Neural cell (in vitro differentiated cells): ENCODE measurements at regions not wholly inside any gene's neighbourhood (a gene's known extent, or its start where the extent isn't known, plus 50 kb on each side); places are given as distances from the start of the nearest gene placed in this dataset.
A peak's percentile ranks its signal among the peaks of the same experiment; 100 is the strongest.

ENCODE experiments used
- H2AFZ ChIP-seq: fragments of 200-600, 300-800 bp; sonication (generic), shearing (Covaris generic); 2 replicates; pipeline ENCODE4 v1.6.0; 2014; ENCODE audit warnings: low read depth, mild to moderate bottlenecking, antibody characterized with exemption, low read length, moderate library complexity
- H3F3A ChIP-seq: fragments of 200-600 bp; shearing (Covaris generic); 2 replicates; pipeline ENCODE4 v1.6.1; 2016; ENCODE audit warnings: mild to moderate bottlenecking, moderate library complexity, mixed read lengths, antibody characterized with exemption, low read length; ENCODE audit not compliant: insufficient read depth, poor library complexity, severe bottlenecking
- H3K27ac ChIP-seq: fragments of 200-600, 300-800 bp; sonication (generic), shearing (Covaris generic); 2 replicates; pipeline ENCODE4 v1.5.1; 2014; ENCODE audit warnings: mild to moderate bottlenecking, low read length, moderate library complexity
- H3K27me3 ChIP-seq: fragments of 300-800, 200-600 bp; sonication (generic), shearing (Covaris generic); 2 replicates; pipeline ENCODE4 v1.6.0; 2014; ENCODE audit warnings: mild to moderate bottlenecking, low read depth, low read length, moderate library complexity; ENCODE audit not compliant: insufficient read depth
- H3K36me3 ChIP-seq: fragments of 300-800, 200-600 bp; sonication (generic), shearing (Covaris generic); 2 replicates; pipeline ENCODE4 v1.5.1; 2014; ENCODE audit warnings: mild to moderate bottlenecking, antibody characterized with exemption, low read length, moderate library complexity; ENCODE audit not compliant: insufficient read depth
- H3K4me2 ChIP-seq: fragments of 300-800, 200-600 bp; sonication (generic), shearing (Covaris generic); 2 replicates; pipeline ENCODE4 v1.6.0; 2014; ENCODE audit warnings: mild to moderate bottlenecking, low read length
- H3K4me3 ChIP-seq: fragments of 300-800, 200-600 bp; sonication (generic), shearing (Covaris generic); 2 replicates; pipeline ENCODE4 v1.5.1; 2014; ENCODE audit warnings: mild to moderate bottlenecking, low read length, moderate library complexity
- H3K79me2 ChIP-seq: fragments of 200-600 bp; shearing (Covaris generic); replicated peaks from 2 replicates; pipeline ENCODE4 v1.6.0; 2014; ENCODE audit warnings: mild to moderate bottlenecking, low read length, moderate library complexity; ENCODE audit not compliant: insufficient read depth
- H3K9ac ChIP-seq: fragments of 300-800, 200-600 bp; sonication (generic), shearing (Covaris generic); 2 replicates; pipeline ENCODE4 v1.6.1; 2016; ENCODE audit warnings: mild to moderate bottlenecking, low read length, mixed read lengths
- H3K9me2 ChIP-seq: fragments of 200-600 bp; shearing (Covaris generic); 2 replicates; pipeline ENCODE4 v1.6.1; 2016; ENCODE audit warnings: mild to moderate bottlenecking, low read length, mixed read lengths; ENCODE audit not compliant: insufficient read depth
- H3K9me3 ChIP-seq: fragments of 200-600, 300-800 bp; sonication (generic), shearing (Covaris generic); 2 replicates; pipeline ENCODE4 v1.6.1; 2016; ENCODE audit warnings: mild to moderate bottlenecking, mixed run types, low read length, moderate library complexity, mixed read lengths
- H4K20me1 ChIP-seq: fragments of 200-600 bp; shearing (Covaris generic); 2 replicates; pipeline ENCODE4 v1.6.1; 2016; ENCODE audit warnings: mild to moderate bottlenecking, mixed run types; ENCODE audit not compliant: insufficient read depth
- CTCF ChIP-seq: fragments of 450-650 bp; IDR thresholded peaks from 2 replicates; pipeline ENCODE4 v1.5.1; 2014; ENCODE audit warnings: antibody characterized with exemption, mild to moderate bottlenecking, moderate library complexity; ENCODE audit not compliant: poor library complexity, severe bottlenecking
- EP300 ChIP-seq: fragments of 450-650 bp; conservative IDR thresholded peaks from 2 replicates; pipeline ENCODE4 v1.6.1; 2014; ENCODE audit warnings: antibody characterized with exemption, mild to moderate bottlenecking, moderate library complexity; ENCODE audit not compliant: poor library complexity, severe bottlenecking
- EZH2 ChIP-seq: fragments of 200-600, 300-800 bp; shearing (Covaris generic), sonication (generic); IDR thresholded peaks from 2 replicates; pipeline ENCODE4 v1.6.1; 2014; ENCODE audit warnings: antibody characterized with exemption, low read length, borderline replicate concordance, mild to moderate bottlenecking; ENCODE audit not compliant: insufficient read depth, poor library complexity, severe bottlenecking
- REST ChIP-seq: IDR thresholded peaks from 2 replicates; pipeline ENCODE4 v1.6.1; 2012; ENCODE audit warnings: borderline replicate concordance
- SMC3 ChIP-seq: fragments of 450-650 bp; conservative IDR thresholded peaks from 2 replicates; pipeline ENCODE4 v1.6.1; 2014; ENCODE audit warnings: antibody characterized with exemption, mild to moderate bottlenecking, moderate library complexity; ENCODE audit not compliant: poor library complexity
- TAF1 ChIP-seq: IDR thresholded peaks from 2 replicates; pipeline ENCODE4 v1.6.1; 2012; ENCODE audit warnings: low read depth

GRCh38 chr11:11701070-11701469, 79.3 kb upstream of the GALNT18 start:
- Histone ChIP-seq H3K9me3 (no peaks in the 10 kb centered on the region), H2AFZ (no peak overlapping the region), H3K27ac (no peak overlapping the region), H3K4me3 (no peak overlapping the region), H3K4me2 (no peak overlapping the region), H3K9ac (no peak overlapping the region), H3K79me2 (no peaks in the 10 kb centered on the region), H3K9me2 (no peaks in the 10 kb centered on the region), H3F3A (no peaks in the 10 kb centered on the region), H3K27me3 (no peaks in the 10 kb centered on the region), H3K36me3 (no peaks in the 10 kb centered on the region), H4K20me1 (no peaks in the 10 kb centered on the region)
- TF ChIP-seq SMC3 = no peak

- no peaks in the 10 kb centered on the region for H3K9me2 ChIP-seq
These were observed 76.0 kb upstream of the GALNT18 start for GRCh38 chr11:11697796-11698195.

GRCh38 chr11:11691296-11692151, 69.7 kb upstream of the GALNT18 start:
- Histone ChIP-seq H3F3A (no peaks in the 10 kb centered on the region), H3K4me3 (no peak overlapping the region), H2AFZ (no peak overlapping the region), H3K36me3 (no peaks in the 10 kb centered on the region), H3K9me2 (no peaks in the 10 kb centered on the region), H3K79me2 (no peaks in the 10 kb centered on the region), H3K4me2 (no peak overlapping the region), H3K27ac (peak overlapping the region; percentile 24), H3K9me3 (no peaks in the 10 kb centered on the region), H3K27me3 (no peaks in the 10 kb centered on the region), H3K9ac (peak overlapping the region; percentile 29), H4K20me1 (no peaks in the 10 kb centered on the region)
- TF ChIP-seq REST = no peak
- TF ChIP-seq EP300 = no peak
- TF ChIP-seq TAF1 = no peak

More at GRCh38 chr11:11697796-11698195, 76.0 kb upstream of the GALNT18 start:
- TF ChIP-seq EZH2 = no peak
- no peak for TF ChIP-seq CTCF
- no peak for TF ChIP-seq SMC3
- H3K9ac ChIP-seq = no peak overlapping the region
- H3K9me3 ChIP-seq = no peaks in the 10 kb centered on the region
- no peak overlapping the region for H3K27ac ChIP-seq
- H3K27me3 ChIP-seq = no peaks in the 10 kb centered on the region
- no peaks in the 10 kb centered on the region for H3K79me2 ChIP-seq
- H4K20me1 ChIP-seq = no peaks in the 10 kb centered on the region
- H3F3A ChIP-seq = no peaks in the 10 kb centered on the region
- H3K4me3 ChIP-seq = no peak overlapping the region
- no peak overlapping the region for H3K4me2 ChIP-seq
- no peaks in the 10 kb centered on the region for H3K36me3 ChIP-seq
- H2AFZ ChIP-seq = no peak overlapping the region
